Muscle of leg (tissue), 3 donors: ENCODE measurements at regions not wholly inside any gene's neighbourhood (a gene's known extent, or its start where the extent isn't known, plus 50 kb on each side); places are given as distances from the start of the nearest gene placed in this dataset.

Source experiments
- DNase-seq: peaks from one replicate; pipeline ENCODE4 v3.0.0; 2013
- H3K27ac ChIP-seq: one replicate; pipeline ENCODE4 v1.5.1; 2013; ENCODE audit warnings: mild to moderate bottlenecking, low read length, control low read depth
- H3K27me3 ChIP-seq: one replicate; pipeline ENCODE4 v1.6.1; 2013; ENCODE audit warnings: low read length; ENCODE audit not compliant: control insufficient read depth, insufficient read depth
- H3K36me3 ChIP-seq: one replicate; pipeline ENCODE4 v1.6.1; 2013; ENCODE audit warnings: low read length; ENCODE audit not compliant: control insufficient read depth, insufficient read depth
- H3K4me1 ChIP-seq: one replicate; pipeline ENCODE4 v1.6.1; 2013; ENCODE audit warnings: low read length; ENCODE audit not compliant: control insufficient read depth, insufficient read depth
- H3K4me3 ChIP-seq: one replicate; pipeline ENCODE4 v1.5.1; 2013; ENCODE audit warnings: low read length, control low read depth
- H3K9me3 ChIP-seq: replicated peaks from 2 replicates; pipeline ENCODE4 v1.6.1; 2013; ENCODE audit warnings: low read depth, low read length; ENCODE audit not compliant: control insufficient read depth
- WGBS: methylation state at CpG from one replicate; pipeline ENCODE4 v1.1.5; 2013; ENCODE audit warnings: missing lambda C conversion rate; ENCODE audit not compliant: insufficient coverage; 5-methylcytosine and 5-hydroxymethylcytosine counted together

DNA sequence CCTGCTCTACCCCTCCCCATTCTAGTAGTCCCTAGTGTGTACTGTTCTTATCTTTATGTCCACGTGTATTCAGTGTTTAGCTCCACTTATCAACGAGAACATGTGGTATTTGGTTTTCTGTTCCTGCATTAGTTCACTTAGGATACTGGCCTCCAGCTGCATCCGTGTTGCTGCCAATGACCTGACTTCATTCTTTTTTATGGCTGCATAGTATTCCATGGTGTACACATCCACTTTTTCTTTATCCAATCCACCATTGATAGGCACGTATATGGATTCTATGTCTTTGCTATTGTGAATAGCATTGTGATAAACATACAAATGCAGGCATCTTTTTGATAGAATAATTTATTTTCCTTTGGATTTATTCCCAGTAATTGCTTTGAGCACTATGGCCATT, 327.7 kb downstream of the DUSP6 start:
- Histone ChIP-seq H3K4me3 (no peak overlapping the region), H3K27ac (no peak overlapping the region), H3K27me3 (no peaks in the 10 kb centered on the region), H3K36me3 (no peaks in the 10 kb centered on the region), H3K9me3 (no peaks in the 10 kb centered on the region), H3K4me1 (peaks cover 2% of the 10 kb centered on the region)
- 100% methylated on average over 2 of the region's 4 CpGs for WGBS
- no peak for DNase-seq

- no peaks in the 10 kb centered on the region for H3K9me3 ChIP-seq
- peaks cover 2% of the 10 kb centered on the region for H3K4me1 ChIP-seq
- no peaks in the 10 kb centered on the region for H3K27me3 ChIP-seq
- no peak overlapping the region for H3K27ac ChIP-seq
- no peak for DNase-seq
- H3K4me3 ChIP-seq, result no peak overlapping the region
- 17% methylated on average over 1 of the region's 2 CpGs for WGBS
- H3K36me3 ChIP-seq, result no peaks in the 10 kb centered on the region
Measured at GRCh38 chr12:89023936-89024335, 328.4 kb downstream of the DUSP6 start.

DNA sequence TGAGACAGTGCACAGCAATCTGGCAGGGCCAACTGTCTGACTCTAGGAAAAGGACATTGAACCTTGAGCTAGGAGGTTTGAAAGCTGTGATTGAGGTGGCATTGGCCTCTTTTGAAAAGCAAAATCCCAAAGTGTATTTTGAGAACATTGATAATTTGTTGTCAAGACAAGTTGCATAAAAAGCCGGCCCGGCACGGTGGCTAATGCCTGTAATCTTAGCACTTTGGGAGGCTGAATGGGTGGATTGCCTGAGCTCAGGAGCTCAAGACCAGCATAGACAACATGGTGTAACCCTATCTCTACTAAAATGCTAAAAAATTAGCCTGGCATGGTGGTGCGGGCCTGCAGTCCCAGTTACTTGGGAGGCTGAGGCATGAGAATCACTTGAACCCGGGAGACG, 331.6 kb downstream of the DUSP6 start:
- 100% methylated on average over 1 of the region's 6 CpGs for WGBS
- H3K27me3 ChIP-seq, result no peaks in the 10 kb centered on the region

DNA sequence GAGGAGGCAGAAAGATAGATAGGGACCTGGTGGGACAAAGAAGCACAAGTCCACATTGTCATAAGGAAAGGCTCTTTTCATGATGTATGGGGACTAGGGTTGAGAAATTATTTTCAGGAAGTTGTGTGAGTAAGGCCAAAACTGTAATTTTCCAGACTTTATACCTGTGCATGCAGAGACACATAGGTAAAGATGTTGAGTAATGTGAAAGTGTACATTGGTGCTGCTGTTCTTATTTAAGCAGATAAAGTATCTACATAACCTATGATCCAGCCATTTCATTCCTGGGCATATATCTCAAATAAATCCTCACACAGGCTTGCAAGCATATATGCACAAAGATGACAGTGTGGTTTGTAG, 332.2 kb downstream of the DUSP6 start:
- H3K4me3 ChIP-seq, result no peak overlapping the region
- peaks cover 4% of the 10 kb centered on the region for H3K4me1 ChIP-seq
- no peaks in the 10 kb centered on the region for H3K27me3 ChIP-seq
- H3K27ac ChIP-seq, result no peak overlapping the region
- H3K36me3 ChIP-seq, result no peaks in the 10 kb centered on the region
- no peaks in the 10 kb centered on the region for H3K9me3 ChIP-seq
- no peak for DNase-seq

More for the DNA sequence above, 331.6 kb downstream of the DUSP6 start:
- DNase-seq, result no peak
- Histone ChIP-seq H3K36me3 (no peaks in the 10 kb centered on the region), H3K4me3 (no peak overlapping the region), H3K9me3 (no peaks in the 10 kb centered on the region), H3K4me1 (peaks cover 4% of the 10 kb centered on the region), H3K27ac (no peak overlapping the region)

DNA sequence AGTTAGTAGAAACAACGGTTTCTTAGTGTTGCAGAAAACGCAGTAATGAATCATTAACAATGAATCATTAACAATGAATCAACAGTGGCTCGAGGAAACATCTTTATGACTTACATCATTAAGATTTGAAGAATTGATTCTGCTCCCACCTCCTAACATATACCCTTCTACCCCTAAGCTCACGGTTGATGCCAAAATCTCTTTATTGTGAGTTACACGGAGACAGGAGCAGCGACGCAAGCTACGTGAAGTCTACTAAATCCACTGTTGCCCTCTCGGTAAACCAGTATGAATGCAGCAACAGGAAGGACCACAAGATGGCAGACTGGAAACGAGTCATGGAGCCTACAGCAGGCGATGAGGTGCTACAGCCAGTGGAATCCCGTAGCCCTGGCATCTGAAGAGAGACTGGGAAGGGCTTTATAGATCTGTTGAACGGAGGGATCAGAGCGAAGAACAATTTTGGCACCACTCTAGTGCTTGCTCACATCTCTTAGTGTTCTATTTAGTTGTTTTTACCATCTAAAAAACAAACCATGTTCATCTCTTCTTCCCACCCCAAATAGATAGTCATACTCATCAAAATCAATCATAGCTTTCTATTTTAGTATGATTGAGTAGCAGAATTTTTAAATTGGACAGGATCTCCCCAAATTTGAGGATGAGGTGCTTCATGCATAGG, 332.7 kb downstream of the DUSP6 start:
- Histone ChIP-seq H3K4me3 (no peak overlapping the region), H3K36me3 (no peaks in the 10 kb centered on the region), H3K4me1 (peaks cover 4% of the 10 kb centered on the region), H3K27me3 (no peaks in the 10 kb centered on the region), H3K9me3 (no peaks in the 10 kb centered on the region), H3K27ac (no peak overlapping the region)
- peak; percentile 88 for DNase-seq
- 0% methylated on average over 8 of the region's 14 CpGs for WGBS

- peak; percentile 83 for DNase-seq
- H3K4me1 ChIP-seq, result peaks cover 4% of the 10 kb centered on the region
- no peaks in the 10 kb centered on the region for H3K9me3 ChIP-seq
- H3K27ac ChIP-seq, result no peak overlapping the region
- H3K36me3 ChIP-seq, result no peaks in the 10 kb centered on the region
- H3K27me3 ChIP-seq, result no peaks in the 10 kb centered on the region
- 5% methylated on average over 12 of the region's 21 CpGs for WGBS
- no peak overlapping the region for H3K4me3 ChIP-seq
Measured at GRCh38 chr12:89016970-89017778, 335.1 kb downstream of the DUSP6 start.

GRCh38 chr12:89015419-89015818, 336.9 kb downstream of the DUSP6 start:
- H3K27ac ChIP-seq, result no peak overlapping the region
- WGBS, result 100% methylated on average over 1 of the region's 1 CpG
- H3K9me3 ChIP-seq, result no peaks in the 10 kb centered on the region

GRCh38 chr12:88998421-88998820, 353.9 kb downstream of the DUSP6 start:
- no peak for DNase-seq
- H3K27me3 ChIP-seq, result no peaks in the 10 kb centered on the region
- H3K36me3 ChIP-seq, result no peaks in the 10 kb centered on the region
- no peak overlapping the region for H3K27ac ChIP-seq
- 20% methylated on average over 2 of the region's 2 CpGs for WGBS
- no peaks in the 10 kb centered on the region for H3K9me3 ChIP-seq
- H3K4me3 ChIP-seq, result no peak overlapping the region
- H3K4me1 ChIP-seq, result no peaks in the 10 kb centered on the region

More at GRCh38 chr12:89015419-89015818, 336.9 kb downstream of the DUSP6 start:
- no peaks in the 10 kb centered on the region for H3K36me3 ChIP-seq
- peaks cover 4% of the 10 kb centered on the region for H3K4me1 ChIP-seq
- DNase-seq, result no peak
- no peaks in the 10 kb centered on the region for H3K27me3 ChIP-seq
- no peak overlapping the region for H3K4me3 ChIP-seq

DNA sequence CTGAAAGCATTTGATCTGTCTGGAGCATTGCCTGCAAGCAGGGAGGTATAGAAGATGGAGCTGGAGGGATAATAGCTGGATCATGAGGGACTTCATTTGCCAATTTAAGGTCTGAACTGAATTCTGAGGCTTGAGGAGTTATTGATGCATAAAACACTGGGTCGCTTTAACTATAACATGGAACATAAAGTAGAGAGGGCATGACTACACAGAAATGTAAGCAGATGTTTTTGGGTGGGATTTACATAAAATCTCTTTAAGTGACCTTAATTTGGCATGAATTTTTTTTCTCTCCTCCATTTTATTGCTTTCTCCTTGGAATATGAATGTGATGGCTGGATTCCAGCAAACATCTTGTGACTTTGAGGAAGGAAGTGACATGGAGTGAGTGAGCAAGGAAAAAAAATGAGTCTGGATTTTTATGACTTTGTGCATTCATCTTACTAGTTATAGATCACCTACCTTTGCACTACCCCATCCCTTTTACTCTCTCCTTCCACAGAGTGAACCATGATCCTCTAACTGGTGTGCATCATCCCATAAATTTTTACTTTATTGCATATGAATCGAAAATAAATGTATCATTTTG, 356.0 kb downstream of the DUSP6 start:
- no peaks in the 10 kb centered on the region for H3K36me3 ChIP-seq
- H3K4me3 ChIP-seq, result no peak overlapping the region
- peak; percentile 44 for DNase-seq
- H3K9me3 ChIP-seq, result no peaks in the 10 kb centered on the region
- no peaks in the 10 kb centered on the region for H3K27me3 ChIP-seq
- no peaks in the 10 kb centered on the region for H3K4me1 ChIP-seq
- no peak overlapping the region for H3K27ac ChIP-seq
- WGBS, result no CpG with 5 or more reads among the region's 2 CpGs

GRCh38 chr12:88994971-88995370, 357.3 kb downstream of the DUSP6 start:
- H3K27me3 ChIP-seq, result no peaks in the 10 kb centered on the region
- no peak overlapping the region for H3K27ac ChIP-seq
- no peaks in the 10 kb centered on the region for H3K4me1 ChIP-seq
- no peaks in the 10 kb centered on the region for H3K36me3 ChIP-seq
- no peak for DNase-seq
- WGBS, result no CpG with 5 or more reads among the region's 1 CpG
- no peaks in the 10 kb centered on the region for H3K9me3 ChIP-seq
- H3K4me3 ChIP-seq, result no peak overlapping the region
